OCI-LY3 (cell line): ENCODE measurements at regions not wholly inside any gene's neighbourhood (a gene's known extent, or its start where the extent isn't known, plus 50 kb on each side); places are given as distances from the start of the nearest gene placed in this dataset.

Experiments used
- H2AFZ ChIP-seq: fragments of 200-600, 300-600 bp; shearing (Covaris generic); 2 replicates; pipeline ENCODE4 v1.6.0; 2014; ENCODE audit warnings: antibody characterized with exemption, low read depth, low read length
- H3K27ac ChIP-seq: fragments of 200-600, 300-600 bp; sonication (generic); 2 replicates; pipeline ENCODE4 v1.5.1; 2014; ENCODE audit warnings: mild to moderate bottlenecking, low read length, moderate library complexity, mixed read lengths
- H3K27me3 ChIP-seq: fragments of 200-600, 300-600 bp; sonication (generic); 2 replicates; pipeline ENCODE4 v1.6.1; 2014; ENCODE audit warnings: low read depth, low read length, mixed read lengths
- H3K36me3 ChIP-seq: fragments of 200-600, 300-600 bp; sonication (generic); replicated peaks from 2 replicates; pipeline ENCODE3; 2014; ENCODE audit warnings: low read depth, low read length, mixed read lengths
- H3K4me1 ChIP-seq: fragments of 300-600, 200-600 bp; sonication (generic); 2 replicates; pipeline ENCODE4 v1.6.1; 2014; ENCODE audit warnings: low read length, mixed read lengths
- H3K4me2 ChIP-seq: fragments of 200-600, 300-600 bp; sonication (generic); 2 replicates; pipeline ENCODE4 v1.6.1; 2014; ENCODE audit warnings: low read length, mixed read lengths
- H3K4me3 ChIP-seq: fragments of 300-600, 200-600 bp; sonication (generic); 2 replicates; pipeline ENCODE4 v1.5.1; 2014; ENCODE audit warnings: antibody characterized with exemption, mild to moderate bottlenecking, low read length, moderate library complexity
- H3K79me2 ChIP-seq: fragments of 300-600, 200-600 bp; shearing (Covaris generic); 2 replicates; pipeline ENCODE4 v1.6.1; 2014; ENCODE audit warnings: mild to moderate bottlenecking, low read length, mixed read lengths
- H3K9ac ChIP-seq: fragments of 300-600, 200-600 bp; shearing (Covaris generic); 2 replicates; pipeline ENCODE4 v1.6.0; 2014; ENCODE audit warnings: mild to moderate bottlenecking, low read length, moderate library complexity
- H3K9me3 ChIP-seq: fragments of 200-600, 300-600 bp; shearing (Covaris generic); 2 replicates; pipeline ENCODE4 v1.6.1; 2014; ENCODE audit warnings: low read length, mixed read lengths; ENCODE audit not compliant: insufficient read depth
- H4K20me1 ChIP-seq: fragments of 200-600, 300-600 bp; sonication (generic); 2 replicates; pipeline ENCODE4 v1.6.1; 2016; ENCODE audit warnings: low read length, mixed read lengths; ENCODE audit not compliant: insufficient read depth
- EZH2phosphoT487 ChIP-seq: fragments of 200-600 bp; shearing (Covaris generic); IDR thresholded peaks from 2 replicates; pipeline ENCODE4 v1.6.1; 2018; ENCODE audit warnings: antibody characterized with exemption, mixed run types, low read depth
- TF ChIP-seq, protein P1 (sequence below): fragments of 200-600, 300-600 bp; sonication (generic); IDR thresholded peaks from 2 replicates; pipeline ENCODE4 v1.5.1; 2014; ENCODE audit warnings: antibody characterized with exemption, low read length, low read depth

DNA sequence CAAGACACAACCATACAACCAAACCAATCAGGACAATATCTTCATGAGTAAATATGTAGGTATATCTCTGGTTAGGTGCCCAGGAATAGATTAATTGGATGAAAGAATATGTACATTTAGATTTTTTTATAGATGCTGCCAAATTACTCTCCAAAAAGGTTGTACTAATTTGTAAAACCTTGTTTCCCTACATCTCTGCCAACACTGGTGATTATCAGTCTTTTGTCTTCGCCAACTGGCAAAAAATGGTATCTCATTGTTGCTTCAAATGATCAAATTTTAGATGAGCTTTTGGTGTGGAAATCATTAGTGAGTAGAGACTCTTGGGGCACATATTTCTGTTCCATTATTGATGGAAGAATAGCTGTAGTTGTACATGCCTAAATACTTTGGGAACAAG, 90.7 kb upstream of the ELL2 start:
- Histone ChIP-seq H3K36me3 (no peaks in the 10 kb centered on the region), H3K79me2 (no peaks in the 10 kb centered on the region), H3K4me3 (no peak overlapping the region), H3K4me2 (no peak overlapping the region), H3K27me3 (no peaks in the 10 kb centered on the region), H3K27ac (no peak overlapping the region), H2AFZ (no peak overlapping the region), H3K9me3 (no peaks in the 10 kb centered on the region), H3K4me1 (no peaks in the 10 kb centered on the region), H4K20me1 (no peaks in the 10 kb centered on the region), H3K9ac (no peak overlapping the region)
- TF ChIP-seq, protein P1, sequence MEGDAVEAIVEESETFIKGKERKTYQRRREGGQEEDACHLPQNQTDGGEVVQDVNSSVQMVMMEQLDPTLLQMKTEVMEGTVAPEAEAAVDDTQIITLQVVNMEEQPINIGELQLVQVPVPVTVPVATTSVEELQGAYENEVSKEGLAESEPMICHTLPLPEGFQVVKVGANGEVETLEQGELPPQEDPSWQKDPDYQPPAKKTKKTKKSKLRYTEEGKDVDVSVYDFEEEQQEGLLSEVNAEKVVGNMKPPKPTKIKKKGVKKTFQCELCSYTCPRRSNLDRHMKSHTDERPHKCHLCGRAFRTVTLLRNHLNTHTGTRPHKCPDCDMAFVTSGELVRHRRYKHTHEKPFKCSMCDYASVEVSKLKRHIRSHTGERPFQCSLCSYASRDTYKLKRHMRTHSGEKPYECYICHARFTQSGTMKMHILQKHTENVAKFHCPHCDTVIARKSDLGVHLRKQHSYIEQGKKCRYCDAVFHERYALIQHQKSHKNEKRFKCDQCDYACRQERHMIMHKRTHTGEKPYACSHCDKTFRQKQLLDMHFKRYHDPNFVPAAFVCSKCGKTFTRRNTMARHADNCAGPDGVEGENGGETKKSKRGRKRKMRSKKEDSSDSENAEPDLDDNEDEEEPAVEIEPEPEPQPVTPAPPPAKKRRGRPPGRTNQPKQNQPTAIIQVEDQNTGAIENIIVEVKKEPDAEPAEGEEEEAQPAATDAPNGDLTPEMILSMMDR: no peak
- no peak for TF ChIP-seq EZH2phosphoT487

DNA sequence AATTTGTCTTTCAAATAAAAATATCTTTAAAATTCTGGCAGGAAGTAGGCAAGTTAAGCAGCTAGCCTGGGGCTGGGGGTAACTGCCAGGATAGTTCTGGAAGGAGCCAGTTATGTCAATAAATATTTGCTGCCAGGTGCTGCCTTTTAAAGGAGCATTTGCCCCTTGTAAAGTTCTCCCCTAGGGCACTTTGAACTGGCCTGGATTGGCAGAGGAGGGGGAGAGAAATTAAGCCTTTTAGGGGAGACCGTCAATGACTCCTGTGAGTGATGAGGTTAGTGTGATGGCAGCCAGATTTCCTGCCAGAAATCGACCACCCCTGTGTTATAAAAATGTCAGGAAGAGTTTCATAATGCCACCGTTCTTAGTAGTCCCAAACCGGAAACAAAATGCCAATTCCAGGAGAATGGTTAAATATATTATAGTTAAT, 89.8 kb upstream of the ELL2 start:
- no peak overlapping the region for H3K9ac ChIP-seq
- TF ChIP-seq EZH2phosphoT487: no peak
- TF ChIP-seq, protein P1: no peak
- H3K4me2 ChIP-seq: no peak overlapping the region
- no peak overlapping the region for H3K27ac ChIP-seq
- no peaks in the 10 kb centered on the region for H3K27me3 ChIP-seq
- no peak overlapping the region for H2AFZ ChIP-seq
- no peaks in the 10 kb centered on the region for H3K36me3 ChIP-seq
- no peaks in the 10 kb centered on the region for H3K4me1 ChIP-seq
- H3K9me3 ChIP-seq: no peaks in the 10 kb centered on the region
- H3K79me2 ChIP-seq: no peaks in the 10 kb centered on the region
- H3K4me3 ChIP-seq: no peak overlapping the region
- H4K20me1 ChIP-seq: no peaks in the 10 kb centered on the region

DNA sequence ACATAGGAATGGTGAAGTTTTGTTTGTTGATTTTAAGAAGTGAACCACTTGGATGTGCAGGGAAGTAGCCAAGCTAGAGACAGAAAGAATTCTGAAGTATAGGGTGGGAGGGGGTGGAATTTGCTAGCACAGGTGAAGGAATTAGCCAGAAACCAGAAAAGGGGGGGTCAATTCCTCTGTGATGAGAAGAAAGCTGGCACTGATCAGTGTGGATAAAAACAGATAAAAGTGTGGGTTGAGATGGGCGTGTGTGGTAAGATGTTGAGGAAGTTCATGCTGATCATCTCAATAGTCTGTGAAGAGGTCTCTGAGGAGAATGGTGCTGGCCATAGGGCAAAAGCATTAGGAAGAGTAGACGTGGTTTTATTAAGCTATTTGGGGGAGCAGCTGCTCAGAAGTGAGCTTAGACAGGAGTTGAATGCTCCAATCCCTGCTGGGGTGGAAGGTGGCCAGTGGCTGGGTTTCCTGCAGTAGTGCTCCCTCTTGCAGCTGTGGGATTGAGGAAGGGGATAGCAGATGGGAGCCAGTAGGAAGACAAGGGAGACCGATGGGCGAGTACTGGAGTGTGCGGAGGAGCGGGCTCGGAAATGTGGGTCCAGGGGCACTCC, 88.7 kb upstream of the ELL2 start:
- no peak overlapping the region for H3K4me2 ChIP-seq
- H3K36me3 ChIP-seq: no peaks in the 10 kb centered on the region
- no peaks in the 10 kb centered on the region for H3K4me1 ChIP-seq
- H3K27ac ChIP-seq: no peak overlapping the region
- TF ChIP-seq, protein P1: no peak
- TF ChIP-seq EZH2phosphoT487: no peak
- H3K9me3 ChIP-seq: no peaks in the 10 kb centered on the region
- H3K4me3 ChIP-seq: no peak overlapping the region
- H3K79me2 ChIP-seq: no peaks in the 10 kb centered on the region
- no peak overlapping the region for H3K9ac ChIP-seq
- H2AFZ ChIP-seq: no peak overlapping the region
- H4K20me1 ChIP-seq: no peaks in the 10 kb centered on the region
- H3K27me3 ChIP-seq: no peaks in the 10 kb centered on the region

DNA sequence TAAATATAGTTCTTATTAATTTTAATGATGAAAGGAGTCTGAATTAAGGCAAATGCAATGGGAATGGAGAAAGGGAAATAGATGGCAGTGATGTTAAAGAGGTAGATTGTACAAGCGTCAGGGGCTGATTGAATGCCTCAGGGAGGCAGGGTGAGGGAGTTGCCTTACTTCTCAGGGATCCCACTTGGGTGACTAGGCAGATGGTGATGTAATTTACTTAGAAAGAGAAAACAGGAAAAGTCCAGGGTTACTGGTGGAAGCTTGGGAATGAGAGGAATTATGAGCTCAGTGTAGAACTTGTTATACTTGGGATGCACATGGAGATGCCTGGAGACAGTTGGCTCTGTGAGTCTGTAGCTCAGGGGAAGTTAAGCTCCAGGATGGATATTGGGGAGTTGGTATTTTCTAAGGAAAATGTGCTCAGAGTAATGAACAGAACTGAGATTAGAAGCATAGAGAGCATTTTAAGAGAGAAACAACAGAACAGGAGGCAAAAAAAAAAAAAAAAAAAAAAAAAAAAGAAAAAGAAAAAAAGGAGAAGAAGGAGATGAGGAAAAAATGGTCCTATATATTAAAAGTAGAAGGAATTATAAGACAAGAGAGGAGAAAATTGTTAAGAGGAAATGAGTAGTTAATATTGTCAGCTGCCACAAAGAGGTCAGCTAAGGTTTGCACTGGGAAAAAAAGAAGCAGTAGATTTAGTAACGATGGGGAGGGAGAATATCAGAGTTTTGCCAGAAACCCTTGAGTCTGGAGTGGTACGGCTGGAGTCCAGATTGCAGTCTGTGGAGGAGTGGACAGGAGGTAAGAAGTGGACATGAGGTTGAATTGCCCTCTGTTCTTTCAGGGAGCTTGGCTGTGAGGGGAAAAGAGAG, 88.0 kb upstream of the ELL2 start:
- no peaks in the 10 kb centered on the region for H4K20me1 ChIP-seq
- no peak for TF ChIP-seq EZH2phosphoT487
- TF ChIP-seq, protein P1: no peak
- no peaks in the 10 kb centered on the region for H3K79me2 ChIP-seq
- H3K4me2 ChIP-seq: no peak overlapping the region
- no peak overlapping the region for H3K27ac ChIP-seq
- H3K4me1 ChIP-seq: no peaks in the 10 kb centered on the region
- no peaks in the 10 kb centered on the region for H3K9me3 ChIP-seq
- no peak overlapping the region for H2AFZ ChIP-seq
- H3K9ac ChIP-seq: no peak overlapping the region
- H3K4me3 ChIP-seq: no peak overlapping the region
- H3K27me3 ChIP-seq: no peaks in the 10 kb centered on the region
- H3K36me3 ChIP-seq: no peaks in the 10 kb centered on the region
